WTC11 (cell line): ENCODE measurements at regions not wholly inside any gene's neighbourhood (a gene's known extent, or its start where the extent isn't known, plus 50 kb on each side); places are given as distances from the start of the nearest gene placed in this dataset.

ENCODE experiments used
- CTCF ChIP-seq: fragments of 200-600 bp; IDR thresholded peaks from 2 replicates; pipeline ENCODE4 v1.8.0; 2022; ENCODE audit warnings: antibody characterized with exemption
- IRF1 ChIP-seq: sonication (generic); formaldehyde crosslinking; IDR thresholded peaks from 2 replicates; pipeline ENCODE4 v1.8.0; 2023; ENCODE audit warnings: missing genetic modification reagents

- no peak for TF ChIP-seq CTCF
- no peak for TF ChIP-seq IRF1 (CRISPR knock-in tag)
Observed at GRCh38 chr17:55655777-55656176, 66.9 kb downstream of the TMEM100 start.
